Keratinocyte (primary cell): ENCODE measurements at regions not wholly inside any gene's neighbourhood (a gene's known extent, or its start where the extent isn't known, plus 50 kb on each side); places are given as distances from the start of the nearest gene placed in this dataset.
A peak's percentile ranks its signal among the peaks of the same experiment; 100 is the strongest.

ENCODE experiments used
- DNase-seq: peaks from one replicate; pipeline ENCODE4 v3.0.0-alpha.2; 2011; ENCODE audit warnings: low read depth, missing footprints, low spot score
- FAIRE-seq: peaks from 2 replicates; lab custom pipeline; 2011; peaks lifted over from hg19 to GRCh38; lab: Jason Lieb, UNC
- H2AFZ ChIP-seq: 2 replicates; pipeline ENCODE4 v1.6.0; 2012; ENCODE audit warnings: low read length, control low read depth, inconsistent platforms; ENCODE audit not compliant: control insufficient read depth
- H3K27ac ChIP-seq: 2 replicates; pipeline ENCODE4 v1.5.1; 2011; ENCODE audit warnings: low read length; ENCODE audit not compliant: control insufficient read depth, insufficient read depth
- H3K27me3 ChIP-seq: 3 replicates; pipeline ENCODE4 v1.6.0; 2011; ENCODE audit warnings: low read length; ENCODE audit not compliant: control insufficient read depth, insufficient read depth; ENCODE audit errors: extremely low read depth
- H3K36me3 ChIP-seq, 2 experiments: 2 replicates in 1 of 2; 3 replicates in 1 of 2; pipeline ENCODE4 v1.5.1; 2011; ENCODE audit warnings: low read length in 2 of 2, mild to moderate bottlenecking in 1 of 2; ENCODE audit not compliant: control insufficient read depth in 2 of 2, insufficient read depth in 2 of 2; ENCODE audit errors: extremely low read depth in 1 of 2
- H3K4me1 ChIP-seq: 3 replicates; pipeline ENCODE4 v1.5.1; 2011; ENCODE audit warnings: low read length; ENCODE audit not compliant: control insufficient read depth, insufficient read depth; ENCODE audit errors: extremely low read depth
- H3K4me2 ChIP-seq: 3 replicates; pipeline ENCODE4 v1.6.0; 2011; ENCODE audit warnings: low read depth, low read length; ENCODE audit not compliant: control insufficient read depth, insufficient read depth; ENCODE audit errors: extremely low read depth
- H3K4me3 ChIP-seq, 3 experiments: fragments of 200-600 bp in 1 of 3; sonication (generic) in 1 of 3; 2 replicates in 2 of 3; 3 replicates in 1 of 3; pipeline ENCODE4 v1.5.1; 2011 to 2016; ENCODE audit warnings: low read length in 3 of 3, mild to moderate bottlenecking in 3 of 3, control low read depth in 2 of 3, inconsistent platforms in 1 of 3, low read depth in 1 of 3, mixed read lengths in 1 of 3, mixed run types in 1 of 3, moderate library complexity in 1 of 3; ENCODE audit not compliant: control insufficient read depth in 2 of 3, insufficient read depth in 2 of 3; ENCODE audit errors: extremely low read depth in 1 of 3
- H3K79me2 ChIP-seq: 2 replicates; pipeline ENCODE4 v1.6.0; 2012; ENCODE audit warnings: low read length; ENCODE audit not compliant: control insufficient read depth, insufficient read depth
- H3K9ac ChIP-seq: 3 replicates; pipeline ENCODE4 v1.6.0; 2011; ENCODE audit warnings: low read length; ENCODE audit not compliant: control insufficient read depth, insufficient read depth; ENCODE audit errors: extremely low read depth
- H3K9me1 ChIP-seq: 3 replicates; pipeline ENCODE4 v1.6.0; 2011; ENCODE audit warnings: low read length; ENCODE audit not compliant: control insufficient read depth, insufficient read depth; ENCODE audit errors: extremely low read depth
- H3K9me3 ChIP-seq: 2 replicates; pipeline ENCODE4 v1.5.1; 2012; ENCODE audit warnings: low read depth, low read length; ENCODE audit not compliant: control insufficient read depth
- H4K20me1 ChIP-seq: 3 replicates; pipeline ENCODE4 v1.6.0; 2011; ENCODE audit warnings: low read length; ENCODE audit not compliant: control insufficient read depth, insufficient read depth; ENCODE audit errors: extremely low read depth
- CTCF ChIP-seq, 3 experiments: IDR thresholded peaks in 1 of 3; conservative IDR thresholded peaks in 1 of 3; optimal IDR thresholded peaks in 1 of 3; 2 replicates in 2 of 3; 3 replicates in 1 of 3; pipeline versions ENCODE3 to v1.5.1; 2011; ENCODE audit warnings: low read length in 3 of 3, mild to moderate bottlenecking in 3 of 3, moderate library complexity in 2 of 3, control low read depth in 1 of 3, inconsistent platforms in 1 of 3; ENCODE audit not compliant: insufficient read depth in 2 of 3; ENCODE audit errors: extremely low read depth in 1 of 3
- EZH2 ChIP-seq: IDR thresholded peaks from one replicate; pipeline ENCODE4 v1.6.1; 2012; ENCODE audit warnings: inconsistent platforms, mild to moderate bottlenecking, low read length, moderate library complexity
- dilution Hi-C: fragments of 300-500 bp; cut with MboI; formaldehyde crosslinking; loops from one replicate; pipeline ENCODE4 v1.7.0; 2020; ENCODE audit warnings: low sequenced_read_pairs; ENCODE audit not compliant: extremely low pct_ligation_motif_present

- H3K79me2 ChIP-seq: no peaks in the 10 kb centered on the region
- no peak for FAIRE-seq
- dilution Hi-C loops: no loop called here
- no peak overlapping the region for H3K4me2 ChIP-seq
- H3K27ac ChIP-seq: no peak overlapping the region
- H3K4me3 ChIP-seq: no peak overlapping the region
- no peaks in the 10 kb centered on the region for H4K20me1 ChIP-seq
- TF ChIP-seq CTCF (optimal IDR thresholded peaks at IDR 0.05 in 1 of 3, IDR thresholded peaks at IDR 0.05 in 1 of 3, conservative IDR thresholded peaks at IDR 0.05 in 1 of 3; ENCODE audit: extremely low read depth in 1 of 3, insufficient read depth in 2 of 3, low read length in 3 of 3) (no peak), EZH2 (no peak)
- H2AFZ ChIP-seq: no peak overlapping the region
- peaks cover 16% of the 10 kb centered on the region for H3K4me1 ChIP-seq
- no peaks in the 10 kb centered on the region for H3K36me3 ChIP-seq
- peaks cover 2% of the 10 kb centered on the region for H3K9me3 ChIP-seq
- no peak for DNase-seq
- H3K9me1 ChIP-seq: no peaks in the 10 kb centered on the region
- no peaks in the 10 kb centered on the region for H3K27me3 ChIP-seq
- H3K9ac ChIP-seq: no peak overlapping the region
Measured at GRCh38 chr5:111643499-111643898, 113.5 kb downstream of the NREP start.

GRCh38 chr5:111641533-111642233 lies 115.3 kb downstream of the NREP start:
- Histone ChIP-seq H2AFZ (no peak overlapping the region), H3K27me3 (no peaks in the 10 kb centered on the region), H3K9ac (peak overlapping the region; percentile 39), H4K20me1 (no peaks in the 10 kb centered on the region), H3K9me3 (peaks cover 2% of the 10 kb centered on the region), H3K4me3 (no peak overlapping the region), H3K79me2 (no peaks in the 10 kb centered on the region), H3K9me1 (no peaks in the 10 kb centered on the region), H3K4me2 (peak overlapping the region; percentile 54), H3K4me1 (peaks cover 16% of the 10 kb centered on the region), H3K27ac (peak overlapping the region; percentile 82), H3K36me3 (no peaks in the 10 kb centered on the region)
- TF ChIP-seq CTCF (optimal IDR thresholded peaks at IDR 0.05 in 1 of 3, IDR thresholded peaks at IDR 0.05 in 1 of 3, conservative IDR thresholded peaks at IDR 0.05 in 1 of 3; ENCODE audit: extremely low read depth in 1 of 3, insufficient read depth in 2 of 3, low read length in 3 of 3): no peak
- no peak for TF ChIP-seq EZH2
- dilution Hi-C loops: no loop called here
- DNase-seq (peak; percentile 76), FAIRE-seq (peak; percentile 76)
